ENCODE measurements at regions not wholly inside any gene's neighbourhood (a gene's known extent, or its start where the extent isn't known, plus 50 kb on each side); places are given as distances from the start of the nearest gene placed in this dataset.

DNA sequence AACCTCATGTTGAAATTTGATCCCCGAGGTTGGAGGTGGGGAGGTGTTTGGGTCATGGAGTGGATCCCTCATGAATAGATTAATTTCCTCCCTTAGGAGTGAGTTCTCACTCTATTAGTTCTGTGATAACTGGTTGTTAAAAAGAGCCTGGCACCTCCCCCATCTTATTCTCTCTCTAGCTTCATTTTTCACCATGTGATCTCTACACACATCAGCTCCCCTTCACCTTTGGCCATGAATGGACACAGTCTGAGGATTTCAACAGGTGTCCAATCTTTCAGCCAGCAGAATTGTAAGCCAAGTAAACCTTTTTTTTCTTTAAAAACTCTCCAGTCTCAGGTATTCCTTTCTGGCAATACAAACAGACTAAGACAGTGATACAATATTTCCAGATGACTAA, 602.0 kb upstream of the FAM98A start:
- DNase-seq (ENCODE audit: low spot score) = no peak
- H3K36me3 Mint-ChIP-seq = no peaks in the 10 kb centered on the region; the same call in 1 of the 2 replicates
- H3K27ac Mint-ChIP-seq = no peak overlapping the region
- ChIA-PET POLR2A (no interaction called here), CTCF (no interaction called here)
- H3K9me3 Mint-ChIP-seq = peaks cover 35% of the 10 kb centered on the region
- no peak for ATAC-seq
- H3K4me1 Mint-ChIP-seq = 0 out of 2 replicates have a peak, but pooled peaks cover 4% of the 10 kb centered on the region
- H3K4me3 Mint-ChIP-seq = no peak overlapping the region
- no peaks in the 10 kb centered on the region; the same call in 1 of the 2 replicates for H3K27me3 Mint-ChIP-seq (ENCODE audit: low read depth)
- TF ChIP-seq ZNF281 (CRISPR knock-in tag; IDR thresholded peaks at IDR 0.05) = no peak
- no peak for TF ChIP-seq ZBTB43 (CRISPR knock-in tag; IDR thresholded peaks at IDR 0.05)
- TF ChIP-seq ZNF532 (CRISPR knock-in tag; IDR thresholded peaks at IDR 0.05; ENCODE audit: borderline replicate concordance) = no peak
- TF ChIP-seq USF1 (CRISPR knock-in tag; IDR thresholded peaks at IDR 0.05) = no peak
- TF ChIP-seq MAX (CRISPR knock-in tag; IDR thresholded peaks at IDR 0.05) = no peak
- TF ChIP-seq KAT7 (CRISPR knock-in tag; IDR thresholded peaks at IDR 0.05; ENCODE audit: borderline replicate concordance) = no peak
- no peak for TF ChIP-seq TCF7 (CRISPR knock-in tag; IDR thresholded peaks at IDR 0.05; ENCODE audit: low read depth)
- TF ChIP-seq, protein P1, sequence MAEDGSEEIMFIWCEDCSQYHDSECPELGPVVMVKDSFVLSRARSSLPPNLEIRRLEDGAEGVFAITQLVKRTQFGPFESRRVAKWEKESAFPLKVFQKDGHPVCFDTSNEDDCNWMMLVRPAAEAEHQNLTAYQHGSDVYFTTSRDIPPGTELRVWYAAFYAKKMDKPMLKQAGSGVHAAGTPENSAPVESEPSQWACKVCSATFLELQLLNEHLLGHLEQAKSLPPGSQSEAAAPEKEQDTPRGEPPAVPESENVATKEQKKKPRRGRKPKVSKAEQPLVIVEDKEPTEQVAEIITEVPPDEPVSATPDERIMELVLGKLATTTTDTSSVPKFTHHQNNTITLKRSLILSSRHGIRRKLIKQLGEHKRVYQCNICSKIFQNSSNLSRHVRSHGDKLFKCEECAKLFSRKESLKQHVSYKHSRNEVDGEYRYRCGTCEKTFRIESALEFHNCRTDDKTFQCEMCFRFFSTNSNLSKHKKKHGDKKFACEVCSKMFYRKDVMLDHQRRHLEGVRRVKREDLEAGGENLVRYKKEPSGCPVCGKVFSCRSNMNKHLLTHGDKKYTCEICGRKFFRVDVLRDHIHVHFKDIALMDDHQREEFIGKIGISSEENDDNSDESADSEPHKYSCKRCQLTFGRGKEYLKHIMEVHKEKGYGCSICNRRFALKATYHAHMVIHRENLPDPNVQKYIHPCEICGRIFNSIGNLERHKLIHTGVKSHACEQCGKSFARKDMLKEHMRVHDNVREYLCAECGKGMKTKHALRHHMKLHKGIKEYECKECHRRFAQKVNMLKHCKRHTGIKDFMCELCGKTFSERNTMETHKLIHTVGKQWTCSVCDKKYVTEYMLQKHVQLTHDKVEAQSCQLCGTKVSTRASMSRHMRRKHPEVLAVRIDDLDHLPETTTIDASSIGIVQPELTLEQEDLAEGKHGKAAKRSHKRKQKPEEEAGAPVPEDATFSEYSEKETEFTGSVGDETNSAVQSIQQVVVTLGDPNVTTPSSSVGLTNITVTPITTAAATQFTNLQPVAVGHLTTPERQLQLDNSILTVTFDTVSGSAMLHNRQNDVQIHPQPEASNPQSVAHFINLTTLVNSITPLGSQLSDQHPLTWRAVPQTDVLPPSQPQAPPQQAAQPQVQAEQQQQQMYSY (CRISPR knock-in tag; IDR thresholded peaks at IDR 0.05) = no peak
- TF ChIP-seq TP53 (CRISPR knock-in tag; IDR thresholded peaks at IDR 0.05) = no peak
- no peak for TF ChIP-seq NR1H2 (CRISPR knock-in tag; IDR thresholded peaks at IDR 0.05)
- no peak for TF ChIP-seq ELF4 (CRISPR knock-in tag; IDR thresholded peaks at IDR 0.05; ENCODE audit: low read depth)
- no peak for TF ChIP-seq ZNF121 (CRISPR knock-in tag; IDR thresholded peaks at IDR 0.05)
- no peak for TF ChIP-seq ZNF232 (CRISPR knock-in tag; IDR thresholded peaks at IDR 0.05)
- TF ChIP-seq IRF2 (CRISPR knock-in tag; IDR thresholded peaks at IDR 0.05; ENCODE audit: borderline replicate concordance, low read depth) = no peak
- TF ChIP-seq RORB (CRISPR knock-in tag; IDR thresholded peaks at IDR 0.05) = no peak

Data from WTC11 (cell line).